ENCODE measurements at regions not wholly inside any gene's neighbourhood (a gene's known extent, or its start where the extent isn't known, plus 50 kb on each side); places are given as distances from the start of the nearest gene placed in this dataset.

DNA sequence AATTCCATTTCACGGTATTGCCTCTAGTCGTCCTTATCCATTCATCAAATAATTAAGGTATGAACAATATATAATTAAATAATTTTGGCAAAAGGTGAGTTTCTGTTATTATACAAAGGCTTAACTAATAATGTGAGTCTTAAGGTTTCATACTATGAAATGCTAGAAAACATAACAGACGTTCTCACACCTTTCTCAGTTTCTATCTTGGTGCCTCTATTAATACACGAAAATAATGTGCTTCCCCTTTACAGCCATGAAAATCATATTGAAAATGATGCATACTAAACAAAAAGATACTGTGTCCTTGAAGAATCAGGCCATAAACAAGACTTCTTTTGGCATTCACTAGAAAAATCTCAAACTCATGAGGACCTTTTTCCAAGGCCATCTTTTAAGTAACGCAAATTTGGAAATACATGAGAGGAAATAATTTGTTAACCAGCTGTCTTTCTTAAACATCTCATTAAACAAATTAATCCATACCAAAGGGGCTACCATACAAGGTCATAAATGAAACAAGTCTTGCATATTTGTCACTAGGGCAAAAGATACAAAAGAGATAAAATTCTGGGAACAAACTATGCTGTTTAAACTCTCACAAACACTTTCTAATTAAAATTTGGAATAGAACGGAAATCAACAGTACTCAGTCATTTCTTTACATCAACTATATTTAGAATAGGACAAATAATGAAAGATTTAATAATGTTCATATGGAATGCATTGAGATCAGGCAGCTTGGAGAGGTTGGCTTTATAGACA is 53.9 kb upstream of the CAV2 start:
- no peak overlapping the region for H3K4me3 ChIP-seq (ENCODE audit: low read depth, low read length)
- DNase-seq (ENCODE audit: low read depth), result no peak
- TF ChIP-seq, protein P1, sequence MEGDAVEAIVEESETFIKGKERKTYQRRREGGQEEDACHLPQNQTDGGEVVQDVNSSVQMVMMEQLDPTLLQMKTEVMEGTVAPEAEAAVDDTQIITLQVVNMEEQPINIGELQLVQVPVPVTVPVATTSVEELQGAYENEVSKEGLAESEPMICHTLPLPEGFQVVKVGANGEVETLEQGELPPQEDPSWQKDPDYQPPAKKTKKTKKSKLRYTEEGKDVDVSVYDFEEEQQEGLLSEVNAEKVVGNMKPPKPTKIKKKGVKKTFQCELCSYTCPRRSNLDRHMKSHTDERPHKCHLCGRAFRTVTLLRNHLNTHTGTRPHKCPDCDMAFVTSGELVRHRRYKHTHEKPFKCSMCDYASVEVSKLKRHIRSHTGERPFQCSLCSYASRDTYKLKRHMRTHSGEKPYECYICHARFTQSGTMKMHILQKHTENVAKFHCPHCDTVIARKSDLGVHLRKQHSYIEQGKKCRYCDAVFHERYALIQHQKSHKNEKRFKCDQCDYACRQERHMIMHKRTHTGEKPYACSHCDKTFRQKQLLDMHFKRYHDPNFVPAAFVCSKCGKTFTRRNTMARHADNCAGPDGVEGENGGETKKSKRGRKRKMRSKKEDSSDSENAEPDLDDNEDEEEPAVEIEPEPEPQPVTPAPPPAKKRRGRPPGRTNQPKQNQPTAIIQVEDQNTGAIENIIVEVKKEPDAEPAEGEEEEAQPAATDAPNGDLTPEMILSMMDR (IDR thresholded peaks at IDR 0.05; ENCODE audit: control insufficient read depth, extremely low read depth, insufficient read depth), result no peak

- TF ChIP-seq, protein P1 (IDR thresholded peaks at IDR 0.05; ENCODE audit: control insufficient read depth, extremely low read depth, insufficient read depth), result no peak
- no peak overlapping the region for H3K4me3 ChIP-seq (ENCODE audit: low read depth, low read length)
- no peak for DNase-seq (ENCODE audit: low read depth)
Measured at GRCh38 chr7:116446212-116446855, 53.2 kb upstream of the CAV2 start.

DNA sequence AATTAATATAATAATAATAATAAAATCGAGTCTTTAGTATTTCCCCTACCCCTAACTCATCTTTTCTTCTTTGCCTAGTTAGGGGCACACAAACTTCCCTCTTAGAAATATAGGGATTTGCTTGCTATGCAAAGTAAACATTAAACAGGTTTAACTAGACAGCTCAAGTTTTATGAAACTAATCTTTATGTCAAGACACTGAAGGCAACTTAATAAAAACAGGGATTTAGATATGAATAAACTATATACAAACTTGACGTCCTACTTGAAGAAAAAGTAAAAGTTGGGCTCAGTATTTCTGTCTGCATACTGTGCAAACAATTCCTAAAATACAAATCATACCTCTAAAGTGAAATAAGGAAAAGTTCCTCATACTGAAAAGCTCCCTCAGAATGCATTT is 52.1 kb upstream of the CAV2 start:
- H3K4me3 ChIP-seq (ENCODE audit: low read depth, low read length), result no peak overlapping the region
- TF ChIP-seq, protein P1 (IDR thresholded peaks at IDR 0.05; ENCODE audit: control insufficient read depth, extremely low read depth, insufficient read depth), result no peak
- DNase-seq (ENCODE audit: low read depth), result no peak

- no peak overlapping the region for H3K4me3 ChIP-seq (ENCODE audit: low read depth, low read length)
- TF ChIP-seq, protein P1 (IDR thresholded peaks at IDR 0.05; ENCODE audit: control insufficient read depth, extremely low read depth, insufficient read depth), result no peak
- DNase-seq (ENCODE audit: low read depth), result no peak
Measured at GRCh38 chr7:116447966-116448839, 51.3 kb upstream of the CAV2 start.

- H3K4me3 ChIP-seq (ENCODE audit: low read depth, low read length), result no peak overlapping the region
- TF ChIP-seq, protein P1 (IDR thresholded peaks at IDR 0.05; ENCODE audit: control insufficient read depth, extremely low read depth, insufficient read depth), result no peak
- no peak for DNase-seq (ENCODE audit: low read depth)
Measured at GRCh38 chr7:116449441-116449840, 50.1 kb upstream of the CAV2 start.

Data from LNCaP clone FGC (cell line).